ENCODE measurements at regions not wholly inside any gene's neighbourhood (a gene's known extent, or its start where the extent isn't known, plus 50 kb on each side); places are given as distances from the start of the nearest gene placed in this dataset.

DNA sequence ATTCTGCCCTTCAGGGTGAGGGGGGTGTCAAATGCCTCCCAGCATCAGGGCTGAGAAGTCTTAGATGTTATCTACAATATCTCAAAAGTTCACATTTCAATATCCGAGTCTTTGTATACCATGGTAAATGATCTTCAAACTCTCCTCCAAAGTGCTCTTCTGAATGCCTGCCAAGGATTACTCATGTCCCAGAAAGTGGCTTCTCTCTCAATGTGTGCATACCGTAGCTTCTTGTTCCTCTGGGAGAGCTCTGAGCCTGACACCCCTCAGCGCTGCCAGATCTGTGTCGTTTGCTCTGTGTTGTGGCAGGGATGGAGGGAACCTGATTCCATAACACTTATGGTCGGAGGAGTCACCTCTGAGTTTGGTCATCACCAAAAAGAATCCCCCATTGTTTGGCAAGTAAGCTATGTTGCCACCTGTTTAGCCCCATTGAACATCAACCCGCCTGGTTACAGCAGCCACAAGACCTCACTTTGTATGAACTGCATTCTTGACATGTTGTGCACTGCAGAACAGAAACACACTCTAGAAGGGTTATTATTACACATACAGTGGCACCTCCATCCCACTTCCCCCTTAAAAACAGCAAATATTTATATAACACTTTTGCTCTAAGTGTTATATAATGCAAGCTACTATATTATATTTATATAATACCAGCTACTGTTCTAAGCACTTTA is 163.1 kb upstream of the MIR17HG start:
- no peak for DNase-seq (ENCODE audit: low read depth, low spot score)

DNA sequence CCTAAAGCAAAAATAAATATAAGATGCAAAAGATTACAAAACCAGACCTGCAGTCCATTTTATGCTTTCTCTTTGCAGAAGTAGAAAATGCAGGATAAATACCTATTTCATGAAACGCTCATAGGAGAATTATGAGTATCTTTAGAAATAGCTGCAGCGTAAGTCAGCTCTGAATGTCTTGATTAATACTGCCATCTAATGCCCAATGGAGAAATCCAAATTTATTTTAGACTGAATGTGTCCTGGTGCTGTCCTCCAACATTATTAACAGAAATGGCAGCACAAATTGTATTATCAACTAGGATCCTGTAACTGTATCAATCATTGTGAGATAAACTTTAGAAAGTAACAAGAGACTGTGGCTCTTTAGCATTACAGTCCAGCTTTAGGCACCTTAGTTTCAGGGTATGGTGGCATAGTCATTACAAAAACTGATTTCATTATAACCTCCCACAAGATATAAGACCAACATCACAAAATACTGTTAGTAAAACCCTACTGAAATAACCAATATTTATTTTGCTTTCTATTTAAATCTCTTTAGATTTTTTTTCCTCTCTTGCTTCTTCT is 162.1 kb upstream of the MIR17HG start:
- DNase-seq (ENCODE audit: low read depth, low spot score): no peak

DNA sequence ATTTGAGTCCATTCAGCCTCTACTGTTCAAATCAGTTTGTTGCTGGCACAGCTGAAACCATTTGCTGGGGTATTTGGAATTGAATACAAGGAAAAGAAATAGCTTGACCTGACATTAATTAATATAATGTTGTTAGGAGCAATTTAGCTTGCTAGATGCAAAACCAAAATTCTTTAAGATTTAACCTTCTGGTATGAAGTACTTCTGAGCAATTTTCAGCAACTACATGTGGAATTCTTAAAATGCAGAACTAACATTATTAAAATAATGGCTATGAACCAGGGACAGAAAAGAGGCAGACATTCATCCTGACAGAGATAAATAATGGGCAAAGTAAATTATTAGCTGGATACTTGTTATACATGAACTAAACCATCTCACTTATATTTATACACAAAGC is 160.0 kb upstream of the MIR17HG start:
- DNase-seq (ENCODE audit: low read depth, low spot score): no peak

DNA sequence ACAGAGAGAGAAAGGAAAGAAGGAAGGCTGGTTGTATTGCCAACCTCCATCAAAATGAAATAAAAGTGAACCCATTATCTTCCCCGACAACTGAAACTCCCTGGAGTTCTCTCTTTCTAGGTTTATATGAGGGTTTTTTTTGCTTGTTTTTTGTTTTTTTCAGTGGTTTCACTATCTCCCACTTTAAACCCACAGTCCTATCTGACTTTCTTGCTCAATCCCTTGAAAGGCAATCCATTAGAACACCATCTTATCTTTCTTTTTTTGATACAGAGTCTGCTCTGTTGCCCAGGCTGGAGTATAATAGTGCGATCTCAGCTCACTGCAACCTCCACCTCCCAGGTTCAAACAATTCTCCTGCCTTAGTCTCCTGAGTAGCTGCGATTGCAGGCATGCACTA is 158.0 kb upstream of the MIR17HG start:
- no peak for DNase-seq (ENCODE audit: low read depth, low spot score)

DNA sequence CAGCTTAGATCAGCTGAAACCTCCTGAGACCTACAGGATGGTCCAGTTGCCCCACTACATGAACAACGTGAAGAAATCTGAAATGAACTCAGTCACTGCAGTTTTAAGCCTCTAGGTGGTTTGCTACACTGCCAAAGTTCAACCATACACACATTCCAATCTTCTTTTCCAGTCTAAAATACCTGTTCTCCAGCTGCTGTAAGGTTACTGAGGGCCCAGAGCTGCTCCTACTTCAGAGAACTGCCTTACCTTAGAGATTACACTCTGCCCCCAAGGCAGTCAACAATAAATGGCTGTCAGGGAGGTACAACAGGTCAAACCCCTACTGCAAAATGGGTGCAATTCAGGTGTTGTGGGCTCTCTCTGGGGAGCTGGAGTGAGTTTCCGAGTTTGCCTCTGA is 154.1 kb upstream of the MIR17HG start:
- DNase-seq (ENCODE audit: low read depth, low spot score): no peak

DNA sequence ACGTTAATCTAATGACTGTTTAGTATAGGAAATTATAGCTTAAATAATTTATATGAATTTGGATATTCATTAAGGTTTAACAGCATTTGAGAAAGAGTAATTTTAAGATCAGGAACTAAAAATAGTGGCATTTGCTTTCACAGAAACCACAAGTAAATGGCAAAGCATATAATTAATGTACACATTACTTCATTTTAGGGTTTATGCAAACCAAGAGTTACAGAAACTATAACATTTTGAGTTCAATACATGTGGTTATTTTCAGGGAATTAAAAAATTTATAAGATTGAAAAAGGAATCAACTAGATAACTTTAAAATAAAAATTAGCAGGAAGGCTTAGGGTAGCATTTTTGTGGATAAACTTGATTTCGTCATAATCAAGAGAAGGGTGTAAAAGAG is 151.7 kb upstream of the MIR17HG start:
- no peak for DNase-seq (ENCODE audit: low read depth, low spot score)

DNA sequence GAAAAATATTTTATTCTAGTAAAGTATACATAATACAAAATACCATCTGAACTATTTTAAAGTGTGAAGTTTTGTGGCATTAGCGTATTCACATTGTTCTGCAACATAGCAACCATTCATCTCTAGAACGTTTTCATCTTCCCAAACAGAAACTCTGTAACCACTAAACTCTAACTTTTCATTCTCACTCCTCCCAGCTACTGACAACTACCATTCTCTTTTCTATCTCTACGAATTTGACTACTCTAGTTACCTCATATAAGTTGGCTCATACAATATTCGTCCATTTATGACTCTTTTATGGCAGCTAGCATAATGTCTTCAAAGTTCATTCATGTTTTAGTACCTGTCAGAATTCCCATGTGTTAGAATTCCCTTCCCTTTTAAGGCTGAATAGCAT is 150.5 kb upstream of the MIR17HG start:
- no peak for DNase-seq (ENCODE audit: low read depth, low spot score)

DNA sequence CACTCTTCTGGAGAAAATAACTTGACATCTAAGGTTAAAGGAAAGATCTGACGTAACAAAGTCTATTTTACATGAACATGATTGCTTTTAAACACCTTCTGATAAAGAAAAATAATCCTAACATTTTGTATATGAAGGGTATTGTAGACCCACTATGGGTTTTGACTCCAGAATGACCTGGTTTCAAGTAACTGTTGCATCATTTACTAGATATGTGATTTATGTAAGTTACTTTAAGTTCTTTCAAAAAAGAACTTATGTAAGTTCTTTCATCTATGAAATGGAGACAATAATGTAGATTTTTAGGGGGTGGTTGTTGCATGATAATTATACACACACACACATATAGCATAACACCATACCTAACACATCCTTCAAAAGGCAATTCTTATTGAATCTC is 147.6 kb upstream of the MIR17HG start:
- no peak for DNase-seq (ENCODE audit: low read depth, low spot score)

DNA sequence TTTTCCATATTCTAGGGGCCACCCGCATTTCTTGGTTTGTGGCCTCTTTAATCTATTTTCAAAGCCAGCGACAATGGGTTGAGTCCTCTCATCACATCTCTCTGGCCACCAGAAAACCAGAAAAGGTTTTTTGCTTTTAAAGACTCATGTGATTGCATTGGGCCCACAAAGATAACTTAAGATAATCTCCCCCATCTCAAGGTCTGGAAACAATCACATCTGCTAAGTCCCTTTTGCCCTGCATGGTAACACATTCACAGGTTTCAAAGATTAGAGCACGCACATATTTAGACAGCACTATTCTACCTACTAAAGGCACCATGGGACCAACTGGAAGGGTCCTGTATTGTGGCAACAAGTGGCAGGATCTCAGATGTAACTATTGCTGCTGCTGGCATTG is 147.0 kb upstream of the MIR17HG start:
- no peak for DNase-seq (ENCODE audit: low read depth, low spot score)

DNA sequence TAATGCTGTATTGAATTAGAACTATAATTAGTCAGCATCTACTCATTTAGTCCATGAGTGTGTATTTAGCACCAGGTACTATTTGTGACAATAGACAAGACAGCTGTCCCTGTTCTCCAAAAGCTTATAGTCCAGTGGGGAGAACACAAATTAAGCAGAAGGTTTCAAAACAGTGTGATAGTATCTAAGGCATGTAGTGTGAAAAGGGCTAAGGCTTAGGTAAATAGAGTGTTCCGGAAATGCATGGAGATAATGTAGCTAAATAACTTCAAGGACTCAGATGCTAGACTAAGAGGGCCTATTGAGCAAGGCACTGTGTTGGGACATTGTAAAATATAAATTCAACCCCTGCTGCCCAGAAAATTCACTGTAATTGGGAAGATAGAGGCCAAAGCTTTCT is 144.1 kb upstream of the MIR17HG start:
- no peak for DNase-seq (ENCODE audit: low read depth, low spot score)

DNA sequence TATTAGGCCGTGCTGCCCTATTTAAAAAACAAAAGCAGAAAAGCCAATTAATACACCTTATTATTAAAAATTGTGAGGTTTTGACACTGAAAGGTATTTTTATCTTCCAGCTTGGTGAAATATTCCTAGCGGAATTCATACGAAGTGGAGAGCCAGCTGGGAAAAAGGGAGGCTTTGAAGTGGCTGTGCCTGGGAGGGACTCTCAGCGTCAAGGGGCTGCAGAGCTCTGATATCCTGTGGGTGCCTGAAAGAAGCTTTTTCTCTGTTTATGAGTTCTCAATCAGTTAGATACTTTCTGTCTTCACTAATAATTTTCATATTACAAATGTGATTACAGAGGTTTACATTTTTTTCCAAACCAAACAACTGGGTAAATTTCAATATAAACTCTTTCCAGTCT is 140.2 kb upstream of the MIR17HG start:
- DNase-seq (ENCODE audit: low read depth, low spot score): no peak

DNA sequence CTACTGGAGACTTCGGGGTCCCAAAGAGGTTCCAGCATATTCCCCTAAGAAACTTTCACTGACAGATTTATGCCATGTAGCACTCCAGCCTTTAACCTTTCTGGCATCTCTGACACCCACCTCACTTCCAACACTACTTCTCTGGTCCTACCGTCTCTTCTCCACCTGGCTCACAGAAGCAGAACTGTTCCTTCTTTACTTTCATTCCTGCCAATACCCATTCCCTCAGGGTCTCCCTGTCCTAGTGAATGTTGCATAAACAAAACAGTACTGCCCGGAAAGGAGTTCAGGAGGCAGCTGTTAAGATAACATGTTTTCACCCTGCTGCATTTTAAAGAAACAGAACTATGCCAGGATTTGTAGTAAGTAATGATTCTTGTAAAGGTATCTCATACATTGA is 136.0 kb upstream of the MIR17HG start:
- DNase-seq (ENCODE audit: low read depth, low spot score): no peak

DNA sequence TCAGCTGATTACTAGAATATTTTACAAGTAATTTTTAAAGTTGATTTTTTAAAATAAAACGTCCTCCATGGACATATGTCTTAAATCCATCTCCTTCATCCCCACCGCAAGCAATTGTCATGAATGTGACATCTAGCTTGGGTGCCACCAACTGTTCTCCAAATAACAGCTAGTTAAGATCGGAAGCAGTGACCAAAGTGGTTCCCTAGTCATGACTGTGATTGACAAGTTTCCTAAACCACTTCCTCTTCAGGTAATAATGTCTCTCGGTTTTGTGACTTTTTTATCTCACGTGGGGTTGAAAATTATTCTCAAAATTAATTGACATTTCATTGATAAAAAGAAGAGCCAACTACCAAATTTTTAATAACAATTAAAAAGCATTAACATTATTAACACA is 135.3 kb upstream of the MIR17HG start:
- no peak for DNase-seq (ENCODE audit: low read depth, low spot score)

DNA sequence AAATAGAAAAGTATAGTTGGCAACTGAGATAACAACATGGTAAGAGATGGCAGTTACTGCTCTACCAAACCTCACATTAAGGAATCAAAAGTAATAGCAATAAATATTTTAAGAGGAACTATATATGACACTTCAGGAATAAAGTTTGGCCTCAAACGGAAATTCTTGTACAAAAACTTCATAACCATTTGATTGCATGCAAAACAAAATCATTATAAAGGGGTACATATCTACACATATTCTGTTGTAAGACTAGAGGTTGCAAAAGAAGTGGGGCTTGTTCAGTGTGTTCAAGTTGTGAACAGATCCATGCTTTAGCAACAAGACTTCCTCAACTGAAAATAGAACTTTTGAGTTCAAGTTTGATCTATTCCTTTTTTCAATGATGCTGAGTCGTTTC is 133.5 kb upstream of the MIR17HG start:
- no peak for DNase-seq (ENCODE audit: low read depth, low spot score)

DNA sequence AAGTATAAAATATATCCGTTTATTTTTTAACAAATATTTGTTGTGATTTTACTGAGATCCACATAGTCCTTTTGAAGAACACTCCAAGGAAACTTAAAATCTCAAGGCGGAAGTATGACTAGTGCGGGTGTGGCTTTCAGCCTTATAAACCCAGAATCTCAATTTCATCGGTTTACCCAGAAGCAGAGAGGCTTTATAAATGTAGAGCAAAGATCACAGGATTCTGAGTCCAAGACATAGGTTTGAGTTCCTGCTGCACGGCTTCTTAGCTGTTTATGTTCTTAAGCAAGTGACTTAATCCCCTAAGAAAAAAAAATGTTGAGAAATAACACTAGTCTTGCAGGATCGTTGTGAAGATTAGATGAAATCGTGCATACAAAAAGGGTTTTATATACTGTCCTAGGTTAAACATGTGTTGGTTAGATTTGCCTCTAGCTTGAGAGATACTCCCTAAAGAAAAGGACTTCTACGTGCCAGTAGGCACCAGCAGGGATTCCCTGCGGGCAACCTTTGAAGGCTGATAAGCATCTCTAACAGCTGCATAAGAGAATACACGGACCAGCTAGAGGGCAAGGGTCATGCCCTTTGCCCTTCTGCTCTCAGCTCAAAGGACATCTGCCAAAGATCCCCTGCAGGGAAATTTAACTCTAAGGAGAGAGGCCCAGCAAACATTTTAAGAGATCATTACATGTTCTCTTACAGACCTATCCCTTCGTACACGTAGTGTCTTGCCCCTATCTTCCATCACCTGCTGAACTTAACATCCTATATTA is 130.4 kb upstream of the MIR17HG start:
- no peak for DNase-seq (ENCODE audit: low read depth, low spot score)

DNA sequence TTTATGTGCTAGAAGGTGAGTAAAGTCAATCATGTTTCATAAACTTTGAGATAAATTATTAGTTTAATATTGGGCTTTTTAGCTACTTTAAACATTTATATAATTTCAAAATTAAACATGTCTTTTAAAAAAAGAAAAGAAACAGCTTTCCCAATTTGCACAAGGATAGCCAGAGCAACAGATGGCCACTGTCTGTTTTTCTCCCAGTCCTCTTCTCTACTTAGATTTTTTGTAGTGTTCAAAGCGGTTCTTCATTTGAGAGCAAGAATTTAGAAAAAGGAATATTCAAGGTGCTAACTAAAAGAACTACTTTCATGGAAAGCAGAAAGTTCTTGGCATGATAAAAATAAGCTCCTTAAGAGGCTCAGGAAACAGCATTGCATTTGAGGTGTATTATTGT is 128.3 kb upstream of the MIR17HG start:
- no peak for DNase-seq (ENCODE audit: low read depth, low spot score)

DNA sequence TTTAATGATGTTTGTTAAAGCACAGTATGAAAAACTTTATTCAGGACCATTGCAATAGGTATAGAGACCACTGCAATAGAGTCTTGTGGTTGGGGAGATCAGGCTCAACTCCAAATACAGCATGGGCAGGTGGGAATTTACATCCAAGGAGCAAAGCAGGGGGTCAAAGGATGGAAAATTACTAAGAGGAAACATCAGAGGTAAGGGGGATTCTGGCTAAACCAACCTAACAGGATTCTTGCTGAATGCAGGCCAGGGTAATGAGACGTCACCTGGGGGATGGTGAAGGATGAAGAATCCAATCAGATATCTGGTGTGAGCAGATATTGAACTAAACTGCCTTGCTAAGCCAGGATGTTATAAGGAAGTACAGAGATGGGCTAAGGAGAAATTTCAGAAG is 126.6 kb upstream of the MIR17HG start:
- no peak for DNase-seq (ENCODE audit: low read depth, low spot score)

DNA sequence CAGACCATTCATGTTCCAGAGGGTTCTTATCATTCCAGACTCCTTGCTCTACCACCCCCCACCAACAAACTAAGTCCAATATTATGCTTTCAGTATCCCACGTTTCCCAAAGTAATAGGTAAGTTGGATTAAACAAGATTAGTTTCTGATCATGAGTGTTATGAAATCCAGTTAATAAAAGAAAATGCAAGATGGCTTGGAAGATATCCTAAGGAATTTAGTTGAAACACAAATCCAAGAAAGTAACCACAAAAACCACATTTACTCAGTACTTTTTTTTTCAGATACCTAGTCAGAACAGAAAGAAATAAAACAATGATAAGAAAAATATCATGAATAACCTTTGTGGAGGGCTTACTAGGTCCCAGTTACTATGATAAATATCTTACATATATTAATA is 119.4 kb upstream of the MIR17HG start:
- DNase-seq (ENCODE audit: low read depth, low spot score): no peak

DNA sequence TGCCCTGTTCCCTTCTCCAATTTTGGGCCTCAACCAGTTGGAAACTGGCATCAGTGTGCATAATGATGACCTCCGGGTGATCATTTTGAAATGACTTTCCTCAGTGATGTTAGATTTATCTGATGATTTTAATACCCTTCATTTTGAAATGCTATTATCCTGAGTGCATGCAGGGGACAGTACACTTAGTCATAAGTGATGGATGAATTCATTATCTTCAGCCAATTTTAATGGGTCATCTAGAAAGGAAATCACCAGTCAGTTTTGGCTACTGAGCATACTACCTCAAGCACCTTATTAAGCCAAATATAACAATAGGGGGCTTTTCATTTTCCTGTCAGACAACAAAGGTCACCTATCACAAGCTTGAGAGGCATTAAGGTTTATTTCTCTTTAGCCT is 118.5 kb upstream of the MIR17HG start:
- no peak for DNase-seq (ENCODE audit: low read depth, low spot score)

DNA sequence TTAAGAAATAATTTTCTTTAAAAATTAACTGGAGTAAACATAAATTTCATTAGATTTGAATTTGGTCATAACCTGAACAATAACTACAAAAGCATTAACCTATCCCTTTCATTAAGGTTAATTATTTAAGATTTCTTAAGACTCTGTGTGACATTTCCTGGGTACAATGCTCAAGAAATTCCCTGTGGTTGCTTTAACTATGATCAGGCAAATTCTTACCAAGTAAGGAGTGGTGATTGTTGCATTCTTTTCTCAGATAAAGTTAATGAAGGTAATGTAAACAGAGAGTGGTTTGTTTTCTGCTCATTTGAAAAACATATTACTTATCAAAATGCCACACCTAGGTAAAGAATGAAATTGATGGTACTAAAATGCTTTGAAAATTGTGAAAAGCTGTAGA is 114.8 kb upstream of the MIR17HG start:
- DNase-seq (ENCODE audit: low read depth, low spot score): no peak

DNA sequence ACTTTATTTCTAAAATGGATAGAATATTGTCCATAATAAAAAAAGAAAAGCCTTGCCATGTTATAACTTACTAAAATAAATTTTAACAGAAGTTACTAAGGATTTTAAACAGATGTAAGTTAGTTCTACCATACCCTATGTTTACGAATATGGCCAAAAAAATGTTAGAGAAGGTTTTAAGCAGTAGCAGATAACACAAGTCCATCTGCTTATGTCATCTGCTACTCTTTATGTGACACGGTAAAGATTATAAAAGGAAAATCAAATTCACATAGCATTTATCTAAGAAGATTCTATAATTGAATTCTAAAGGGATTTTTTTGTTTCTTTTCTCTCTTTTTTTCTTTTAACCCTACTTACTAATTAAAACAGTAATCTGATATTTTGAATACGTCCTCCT is 114.2 kb upstream of the MIR17HG start:
- DNase-seq (ENCODE audit: low read depth, low spot score): no peak

DNA sequence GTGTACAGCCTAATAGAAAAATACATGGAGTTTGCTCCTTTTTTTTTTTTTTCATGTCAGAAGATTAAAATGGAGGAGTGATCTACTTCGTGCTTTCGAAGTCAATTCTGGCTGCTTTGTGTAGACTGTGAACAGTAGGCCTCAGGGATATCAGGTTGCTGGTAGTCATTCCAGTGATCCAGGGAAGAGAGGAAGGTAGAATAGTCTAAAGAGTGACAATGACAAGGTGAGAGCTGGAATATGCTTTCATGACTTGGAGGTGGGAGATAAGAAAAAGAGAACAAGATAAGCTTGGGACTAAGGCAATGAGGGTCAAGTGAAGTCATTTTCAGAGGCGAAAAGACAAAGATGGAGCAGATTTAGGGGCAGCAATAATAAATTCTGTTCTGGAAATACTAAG is 111.3 kb upstream of the MIR17HG start:
- DNase-seq (ENCODE audit: low read depth, low spot score): no peak

DNA sequence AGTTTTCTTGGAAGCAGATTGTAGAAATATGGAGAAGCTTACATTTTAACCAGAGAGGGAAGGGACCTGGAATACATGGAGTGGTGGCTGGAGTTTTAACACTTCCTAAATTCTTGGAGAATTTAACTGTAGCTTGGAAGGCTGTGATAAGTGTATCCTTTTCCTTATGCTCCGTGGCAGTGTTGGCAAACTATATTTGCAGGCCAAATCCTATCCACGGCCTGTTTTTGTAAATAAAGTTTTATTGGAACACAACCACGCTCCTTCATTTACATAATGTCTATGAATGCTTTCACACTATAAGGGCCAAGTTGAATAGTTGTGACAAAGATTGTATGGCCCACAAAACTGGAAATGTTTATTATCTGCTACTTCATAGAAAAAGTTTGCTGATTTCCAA is 110.6 kb upstream of the MIR17HG start:
- DNase-seq (ENCODE audit: low read depth, low spot score): no peak
